Fibroblast of skin of scalp (primary cell): ENCODE measurements at regions not wholly inside any gene's neighbourhood (a gene's known extent, or its start where the extent isn't known, plus 50 kb on each side); places are given as distances from the start of the nearest gene placed in this dataset.
"Not testable (repeated sequence)": the region's sequence is repeated elsewhere in the genome, so short reads cannot be mapped to it uniquely, and the experiment has no call there.

Experiments used
- DNase-seq: peaks from one replicate; pipeline ENCODE4 v3.0.0-alpha.2; 2013

DNA sequence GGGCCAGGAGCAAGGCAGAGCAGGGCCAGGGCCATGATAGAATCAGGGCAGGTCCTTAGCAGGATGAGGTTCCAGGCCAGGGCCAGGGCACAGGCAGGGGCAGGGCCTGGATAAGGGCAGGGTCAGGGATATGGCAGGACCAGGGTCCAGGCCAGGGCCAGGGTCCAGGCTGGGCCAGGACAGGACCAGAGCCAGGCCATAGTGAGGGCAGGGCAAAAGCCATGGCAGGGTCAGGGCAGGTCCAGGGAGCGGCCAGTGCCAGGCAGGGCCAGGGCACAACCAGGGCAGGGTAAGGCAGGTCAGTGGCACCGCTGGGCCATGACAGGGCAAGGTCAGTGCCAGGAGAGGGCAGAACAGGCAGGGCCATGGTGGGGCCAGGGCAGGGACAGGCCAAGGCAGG, 152.2 kb downstream of the LIPI start:
- no peak for DNase-seq

DNA sequence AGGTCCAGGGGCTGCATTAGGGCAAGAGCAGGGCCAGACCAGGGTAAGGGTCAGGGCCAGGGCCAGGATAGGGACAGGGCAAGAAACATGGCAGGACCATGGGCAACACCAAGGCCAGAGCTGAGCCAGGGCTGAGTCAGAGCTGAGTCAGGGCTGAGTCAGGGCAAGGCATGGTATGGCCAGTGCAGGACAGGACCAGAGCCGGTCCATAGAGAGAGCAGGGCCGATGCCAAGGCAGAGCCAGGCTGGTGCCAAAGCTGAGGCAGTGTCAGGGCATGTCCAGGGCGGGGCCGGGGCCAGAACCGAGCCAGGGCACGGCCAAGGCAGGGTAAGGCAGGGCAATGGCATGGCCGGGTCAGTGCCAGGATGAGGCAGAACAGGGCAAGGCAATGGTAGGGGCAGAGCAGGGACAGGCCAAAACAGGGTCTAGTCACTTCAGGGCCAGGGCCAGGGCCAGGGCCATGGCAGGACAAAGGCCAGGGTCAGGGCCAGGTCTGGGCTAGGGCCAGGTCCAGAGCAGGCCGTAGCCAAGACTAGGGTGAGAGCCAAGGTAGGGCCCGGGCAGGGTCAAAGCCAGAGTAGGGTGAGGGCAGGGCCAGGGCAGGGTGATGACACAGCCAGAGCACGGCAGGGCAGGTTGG, 152.8 kb downstream of the LIPI start:
- not testable (repeated sequence) for DNase-seq

DNA sequence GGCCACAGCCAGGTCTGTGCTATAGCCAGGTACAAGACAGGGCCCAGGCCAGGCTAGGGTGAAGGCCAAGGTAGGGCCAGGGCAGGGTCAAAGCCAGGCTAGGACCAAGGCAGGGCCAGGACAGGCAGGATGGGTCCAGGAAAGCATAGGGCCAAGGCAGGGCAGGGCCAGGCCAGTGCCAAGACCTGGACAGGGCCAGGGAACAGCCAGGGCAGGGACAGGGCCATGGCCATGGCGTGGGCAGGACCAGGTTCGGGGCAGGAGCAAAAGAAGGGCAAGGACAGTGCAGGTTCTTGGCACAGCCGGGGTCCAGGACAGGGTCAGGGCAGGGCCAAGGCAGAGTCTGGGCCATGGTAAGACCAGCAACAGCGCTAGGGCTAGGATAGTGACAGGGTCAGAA, 153.4 kb downstream of the LIPI start:
- no peak for DNase-seq

DNA sequence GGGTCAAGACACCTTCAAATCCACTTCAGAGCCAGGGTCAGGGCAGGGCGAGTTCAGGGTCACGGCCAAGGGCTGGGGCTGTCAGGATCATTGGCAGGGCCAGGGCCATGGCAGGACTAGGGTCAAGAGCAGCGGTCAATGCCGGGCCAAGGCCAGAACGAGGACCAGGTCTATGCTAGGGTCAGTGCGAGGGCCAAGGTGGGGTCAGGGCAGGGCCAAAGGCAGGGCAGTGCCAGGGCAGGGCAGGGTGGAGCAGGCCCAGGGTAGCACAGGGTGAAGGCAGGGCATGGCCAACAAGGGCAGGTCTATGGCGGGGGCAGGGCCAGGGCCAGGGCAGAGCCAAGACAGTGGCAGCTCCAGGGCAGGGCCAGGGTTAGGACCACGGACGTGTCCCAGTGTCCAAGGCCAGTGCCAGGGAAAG, 154.0 kb downstream of the LIPI start:
- DNase-seq: no peak

DNA sequence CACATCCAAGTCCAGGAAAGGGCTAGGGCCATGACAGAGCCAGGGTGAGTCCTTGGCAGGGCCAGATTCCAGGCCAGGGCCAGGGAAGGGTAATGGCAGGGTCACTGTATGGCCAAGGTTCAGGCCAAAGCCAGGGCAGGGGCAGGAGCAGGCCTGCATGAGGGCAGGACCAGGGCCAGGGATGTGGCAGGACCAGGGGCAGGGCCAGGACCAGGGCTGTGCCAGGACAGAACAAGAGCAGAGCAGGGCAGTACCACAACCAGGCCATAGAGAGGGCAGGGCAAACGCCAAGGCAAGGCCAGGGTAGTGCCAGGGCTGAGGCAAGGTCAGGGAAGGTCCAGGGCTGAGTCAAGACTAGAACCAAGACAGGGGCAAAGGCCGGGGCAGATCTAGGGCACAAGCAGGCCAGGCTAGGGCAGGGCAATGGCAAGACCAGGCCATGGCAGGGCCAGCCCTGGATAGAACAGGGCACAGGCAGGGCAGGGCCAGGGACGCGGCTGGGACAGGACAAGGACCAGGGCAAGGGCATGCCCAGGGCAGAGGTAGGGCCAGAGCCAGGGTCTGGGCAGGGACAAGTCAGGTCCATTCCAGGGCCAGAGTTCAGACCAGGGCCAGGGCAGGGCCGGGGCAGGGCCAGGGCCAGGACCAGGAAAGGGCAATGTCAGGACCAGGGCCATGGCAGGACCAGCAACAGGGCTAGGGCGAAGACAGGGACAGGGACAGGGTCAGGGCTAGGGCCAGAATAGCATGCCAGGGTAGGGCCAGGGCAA, 154.8 kb downstream of the LIPI start:
- DNase-seq: not testable (repeated sequence)

DNA sequence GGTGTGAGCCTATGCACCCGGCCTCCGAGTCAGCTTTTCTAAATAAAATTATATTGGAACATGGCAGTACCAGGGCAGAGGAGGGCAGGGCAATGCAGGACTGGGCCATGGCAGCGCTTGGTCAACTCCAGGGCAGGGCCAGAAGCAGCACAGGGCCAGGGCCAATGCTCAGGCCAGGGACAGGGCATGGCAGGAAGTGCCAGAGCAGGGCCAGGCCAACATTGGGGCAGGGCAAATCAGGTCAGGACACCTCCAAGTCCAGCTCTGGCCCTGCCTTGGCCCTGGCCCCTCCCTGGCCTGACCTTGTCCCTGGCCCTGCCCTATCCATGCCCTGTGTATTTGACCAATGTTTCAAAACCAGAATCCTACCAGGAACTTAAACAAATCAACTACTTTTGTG, 156.1 kb downstream of the LIPI start:
- no peak for DNase-seq

DNA sequence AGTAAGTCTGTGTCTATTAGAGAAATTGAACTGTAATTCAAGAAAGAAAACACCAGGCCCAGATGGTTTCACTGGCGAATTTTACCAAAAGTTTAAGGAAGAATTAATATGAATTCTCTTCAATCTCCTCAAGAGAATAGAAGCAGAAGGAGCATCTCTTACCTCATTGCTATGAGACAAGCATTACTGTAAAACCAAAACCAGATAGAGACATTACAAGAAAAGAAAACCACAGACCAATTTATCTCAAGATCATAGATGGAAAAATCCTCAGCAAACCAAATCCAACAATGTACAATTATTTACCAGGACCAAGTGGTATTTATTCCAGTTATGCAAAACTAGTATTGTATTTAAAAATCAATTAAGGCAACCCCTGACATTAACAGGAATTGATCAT, 160.6 kb downstream of the LIPI start:
- DNase-seq: no peak

DNA sequence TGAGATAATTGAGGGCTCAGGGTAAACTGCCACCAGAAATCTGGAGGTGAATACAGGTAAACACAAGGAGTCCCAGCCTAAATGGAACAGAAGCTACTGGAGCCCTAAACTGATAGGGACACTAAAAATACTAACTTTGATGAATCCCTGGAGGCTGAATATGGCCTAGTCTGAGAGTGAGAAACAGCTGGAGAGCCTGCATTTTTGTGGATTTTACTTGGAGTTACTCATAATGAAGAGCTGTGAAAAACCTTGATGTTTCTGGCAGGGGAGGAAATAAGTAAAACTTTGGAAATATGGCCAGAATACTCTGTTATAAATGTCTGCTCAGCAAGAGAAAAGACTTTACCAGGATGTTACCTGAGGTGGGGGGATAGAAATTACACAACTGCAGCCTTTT, 164.4 kb downstream of the LIPI start:
- peak; percentile 15 for DNase-seq

DNA sequence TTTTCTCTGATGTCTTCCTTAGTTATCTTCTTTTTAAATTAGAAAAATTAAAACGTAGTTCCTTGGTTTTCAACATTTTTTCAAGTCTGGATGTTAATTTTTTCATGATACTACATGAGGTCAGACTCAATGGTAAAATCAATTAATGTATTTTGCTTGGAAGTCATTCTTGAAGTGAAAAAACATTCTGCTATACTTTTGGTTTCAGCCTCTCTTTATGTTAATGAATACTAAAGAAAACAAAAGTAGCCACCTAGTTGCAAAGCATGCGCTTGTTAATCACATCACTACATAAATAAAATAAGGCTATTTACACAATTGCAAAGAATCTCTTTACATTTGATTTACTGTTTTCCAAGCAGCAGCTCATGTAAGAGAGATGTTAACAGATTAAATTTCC, 170.4 kb downstream of the LIPI start:
- no peak for DNase-seq

DNA sequence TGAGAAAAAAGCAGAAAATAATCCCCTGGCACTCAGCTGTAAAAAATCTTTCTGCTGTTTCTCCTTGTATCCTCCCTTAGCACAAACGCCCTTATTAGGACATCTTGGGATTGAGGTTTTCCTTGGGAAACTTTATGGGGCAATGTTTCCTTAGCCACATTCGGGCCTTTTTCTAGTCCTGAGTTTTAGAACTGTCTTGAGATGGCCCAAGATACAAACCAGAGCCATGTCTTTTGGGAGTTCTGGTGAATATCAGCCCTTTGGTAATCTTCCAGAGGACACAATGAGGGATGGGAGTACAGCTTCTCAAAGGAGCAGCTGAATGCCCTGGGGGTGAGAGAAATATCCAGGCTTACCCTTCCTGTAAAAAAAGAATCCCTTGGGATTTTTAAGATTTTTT, 182.1 kb downstream of the LIPI start:
- DNase-seq: peak; percentile 46

DNA sequence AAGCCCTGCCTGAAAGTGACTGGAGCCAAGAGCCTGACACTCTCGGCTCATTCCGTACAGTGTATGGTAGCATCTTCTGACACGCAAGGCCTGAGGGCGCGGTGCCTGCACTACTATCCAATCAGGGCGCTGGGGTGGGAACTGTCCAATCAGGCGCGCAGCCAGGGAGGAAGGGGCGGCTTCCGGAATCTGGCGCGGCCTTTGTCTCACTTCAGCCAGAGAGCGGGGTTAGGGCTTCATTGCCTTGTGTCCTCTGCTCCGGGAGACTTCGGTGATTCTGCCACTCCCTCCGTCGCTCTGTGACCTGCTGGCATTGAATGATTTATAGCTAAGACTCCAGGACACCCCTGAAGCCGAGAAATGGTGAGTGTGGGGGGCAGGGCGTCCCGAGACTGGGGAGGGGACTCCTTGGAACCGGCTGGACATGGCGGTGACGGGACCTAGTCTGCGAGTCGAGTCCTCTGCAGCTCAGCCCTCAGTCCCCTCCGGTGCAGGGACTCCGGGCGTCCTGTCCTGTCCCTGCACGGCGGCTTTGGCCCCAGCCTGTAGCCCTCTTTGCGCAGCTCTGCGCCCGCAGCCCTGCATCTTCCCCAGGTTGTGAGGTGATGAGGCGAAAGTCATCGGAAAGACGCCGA, 183.4 kb downstream of the LIPI start:
- peak; percentile 95 for DNase-seq

DNA sequence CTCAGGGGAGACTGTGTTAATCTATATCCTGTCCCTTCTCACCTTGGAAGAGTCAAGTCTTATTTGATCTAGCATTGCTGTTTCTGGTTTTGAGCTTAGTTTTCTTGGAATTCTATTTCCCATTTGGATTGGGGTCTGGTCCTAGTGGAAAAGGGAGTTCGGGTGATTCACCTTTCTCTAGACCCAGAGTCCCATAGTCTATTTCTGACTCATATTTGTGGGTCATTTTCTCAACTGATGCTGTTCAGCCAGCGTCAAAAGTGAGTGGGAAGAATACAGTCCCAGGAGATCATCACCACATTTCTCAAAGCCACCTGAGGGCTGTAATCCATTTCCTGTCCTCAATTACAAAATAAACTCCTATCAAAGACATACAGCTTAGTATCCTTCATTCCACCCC, 190.6 kb downstream of the LIPI start:
- not testable (repeated sequence) for DNase-seq

DNA sequence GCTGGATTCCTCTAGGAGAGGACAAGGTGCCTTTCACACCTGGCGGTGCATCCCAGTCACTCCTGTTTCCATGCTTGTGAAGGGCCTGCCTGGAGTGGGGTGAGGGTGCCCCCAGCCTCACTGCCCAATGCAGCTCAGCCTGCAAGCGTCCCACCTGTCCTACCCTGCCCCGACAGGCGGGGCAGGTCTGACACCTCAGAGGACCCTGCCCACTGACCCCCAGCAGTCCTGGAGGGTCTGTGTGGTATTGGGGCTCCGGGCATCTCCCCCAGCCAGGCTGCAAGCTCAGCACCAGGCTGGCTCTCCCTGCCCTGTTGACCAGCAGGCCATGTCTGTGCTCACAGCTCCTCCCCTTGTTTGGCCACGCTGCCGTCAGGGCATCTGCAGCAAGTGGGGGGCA, 194.9 kb downstream of the LIPI start:
- not testable (repeated sequence) for DNase-seq

DNA sequence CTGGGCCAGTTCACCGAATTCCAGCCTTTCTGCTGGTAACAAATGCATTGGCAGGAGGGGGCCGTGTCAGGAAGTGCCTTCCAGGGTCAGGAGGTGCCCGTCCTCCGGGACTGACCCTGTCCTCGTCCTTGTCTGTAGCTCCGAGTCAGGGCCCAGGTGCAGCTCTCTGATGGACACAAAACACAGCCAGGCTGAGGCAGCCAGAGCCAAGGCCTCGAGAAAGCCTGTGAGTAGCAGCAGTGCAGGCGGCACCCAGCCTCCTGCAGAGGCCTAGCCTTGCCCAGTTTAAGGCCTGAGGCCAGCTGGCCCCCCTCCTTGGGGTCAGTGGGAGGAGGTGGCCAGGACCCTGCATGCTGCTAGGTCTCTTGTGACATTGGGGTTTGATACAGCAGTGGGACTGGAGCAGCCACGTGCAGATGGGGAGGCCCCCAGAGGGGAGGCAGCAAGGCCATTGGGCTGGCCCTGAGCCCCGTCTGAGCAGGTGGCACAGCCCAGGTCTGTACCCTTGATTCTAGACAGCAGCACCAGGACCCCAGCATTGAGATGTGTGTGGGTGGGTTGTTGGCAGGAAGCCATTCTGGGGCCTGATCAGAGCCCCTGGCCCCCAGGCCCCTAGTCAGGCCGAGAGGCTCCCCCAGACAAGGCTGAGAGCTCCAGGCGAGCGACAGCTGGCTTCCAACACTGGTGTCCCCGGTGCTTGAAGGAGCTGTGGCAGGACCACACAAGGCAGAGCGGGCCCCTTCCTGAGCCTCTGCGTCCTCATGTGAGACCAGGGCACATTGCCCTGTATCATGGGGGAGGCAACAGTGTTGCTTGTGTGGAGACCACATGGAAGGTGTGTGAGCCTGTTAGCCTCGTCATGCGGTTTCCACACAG, 196.9 kb downstream of the LIPI start:
- not testable (repeated sequence) for DNase-seq

DNA sequence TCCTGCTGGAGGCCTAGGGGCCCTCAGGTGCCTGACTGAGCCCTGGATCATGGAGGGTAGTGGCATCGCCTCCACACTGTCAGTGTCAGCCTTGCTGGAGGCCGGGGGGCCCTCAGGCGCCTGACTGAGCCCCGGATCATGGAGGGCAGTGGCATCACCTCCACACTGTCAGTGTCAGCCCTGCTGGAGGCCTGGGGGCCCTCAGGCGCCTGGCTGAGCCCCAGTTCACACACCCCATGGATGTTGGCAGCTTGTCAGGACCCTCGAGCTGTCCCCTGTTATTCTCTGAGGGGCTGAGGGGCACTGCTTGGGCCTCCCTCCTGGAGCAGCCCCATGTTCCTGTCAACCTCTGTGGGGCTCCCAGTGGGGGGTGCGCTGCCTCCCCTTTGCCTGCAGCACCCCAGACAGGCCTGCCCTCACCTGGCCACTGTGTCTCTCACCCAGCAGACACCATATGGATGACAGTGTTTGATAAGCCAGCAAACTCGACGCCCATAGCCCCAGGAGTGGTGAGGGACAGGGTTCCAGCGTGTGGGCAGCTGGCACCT, 197.6 kb downstream of the LIPI start:
- no peak for DNase-seq

DNA sequence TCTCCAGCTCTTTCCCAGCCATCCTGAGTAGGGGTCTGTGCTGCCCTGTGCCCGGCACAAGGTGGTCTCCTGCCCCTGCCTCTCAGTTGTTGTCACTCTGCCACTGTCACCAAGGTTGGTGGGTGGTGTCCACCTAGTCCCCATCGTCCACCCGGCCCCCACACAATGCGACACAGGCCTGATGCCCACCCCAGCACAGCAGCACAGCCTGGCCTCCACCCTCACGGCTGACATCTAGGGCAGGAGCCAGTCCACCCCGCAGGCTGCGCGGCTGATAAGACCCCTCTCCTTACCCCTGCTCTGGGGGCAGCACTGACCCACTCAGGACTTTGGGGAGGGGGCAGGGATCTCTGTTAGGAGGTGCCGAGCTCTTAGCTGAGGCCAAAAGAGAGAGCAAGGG, 198.3 kb downstream of the LIPI start:
- DNase-seq: no peak

DNA sequence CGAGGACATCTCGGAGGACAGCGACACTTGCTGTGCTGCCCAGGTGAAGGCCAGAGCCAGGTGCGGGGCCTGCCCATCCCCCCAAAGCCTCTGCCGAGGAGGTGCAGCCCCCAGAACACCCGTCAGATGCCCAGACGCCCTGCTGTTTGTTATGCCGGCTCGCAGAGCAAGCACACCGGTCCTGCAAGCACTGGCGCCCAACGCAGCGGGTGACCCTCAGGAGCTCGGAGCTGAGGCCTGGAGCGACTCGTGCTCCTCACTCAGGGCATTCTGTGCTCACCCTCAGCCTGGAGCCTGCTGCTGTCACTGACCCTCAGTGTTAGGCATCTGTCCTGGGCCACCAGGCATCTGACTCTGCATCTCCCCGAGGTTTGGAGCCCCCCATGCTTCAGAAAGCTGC, 199.0 kb downstream of the LIPI start:
- not testable (repeated sequence) for DNase-seq

DNA sequence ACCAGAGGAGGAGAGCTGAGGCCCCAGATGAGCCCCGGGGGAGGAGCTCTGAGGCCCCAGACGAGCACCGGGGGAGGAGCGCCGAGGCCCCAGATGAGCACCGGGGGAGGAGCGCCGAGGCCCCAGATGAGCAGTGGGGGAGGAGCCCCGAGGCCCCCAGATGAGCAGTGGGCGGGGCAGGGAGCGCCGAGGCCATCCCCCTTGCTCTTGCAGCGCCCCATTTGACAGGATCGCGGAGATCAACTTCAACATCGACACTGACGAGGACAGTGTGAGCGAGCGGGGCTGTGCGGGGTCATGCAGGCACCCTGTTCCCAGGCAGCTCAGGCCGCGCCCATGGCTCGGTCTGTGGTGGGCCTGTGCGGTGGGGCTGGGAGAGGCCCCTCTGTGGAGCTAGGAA, 199.6 kb downstream of the LIPI start:
- DNase-seq: not testable (repeated sequence)

DNA sequence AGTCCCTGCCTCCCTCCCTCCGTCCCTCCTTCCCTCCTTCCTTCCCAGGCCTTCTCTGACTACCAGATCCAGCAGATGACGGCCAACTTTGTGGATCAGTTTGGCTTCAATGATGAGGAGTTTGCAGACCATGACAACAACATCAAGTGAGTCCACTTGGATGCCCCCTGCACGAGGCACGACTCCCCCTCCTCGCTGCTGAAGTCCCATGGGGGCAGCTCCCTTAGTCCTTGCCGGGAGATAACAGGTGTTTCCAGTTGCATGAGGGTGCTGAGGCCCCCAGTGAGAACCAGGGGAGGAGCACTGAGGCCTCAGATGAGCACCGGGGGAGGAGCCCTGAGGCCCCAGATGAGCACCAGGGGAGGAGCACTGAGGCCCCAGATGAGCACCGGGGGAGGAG, 200.0 kb downstream of the LIPI start:
- DNase-seq: no peak

DNA sequence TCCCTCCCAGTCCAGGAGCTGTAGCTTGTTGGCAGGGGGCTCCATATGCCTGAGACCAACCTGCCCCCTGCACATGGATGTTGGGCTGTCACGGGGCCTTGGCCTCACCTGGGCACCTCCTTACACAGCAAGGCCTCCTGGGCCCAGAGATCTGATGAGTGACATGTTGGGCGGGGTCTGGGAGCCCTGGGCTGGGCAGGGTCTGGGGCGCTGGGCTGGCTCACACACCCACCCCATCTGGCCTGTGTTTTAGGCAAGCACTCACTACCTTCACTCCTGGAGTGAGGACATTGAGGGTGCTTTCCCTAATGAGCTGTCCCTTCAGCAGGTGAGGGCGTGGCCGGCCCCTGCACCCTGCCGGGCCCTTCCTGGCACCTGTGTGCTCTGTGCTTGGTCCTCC, 200.8 kb downstream of the LIPI start:
- not testable (repeated sequence) for DNase-seq

DNA sequence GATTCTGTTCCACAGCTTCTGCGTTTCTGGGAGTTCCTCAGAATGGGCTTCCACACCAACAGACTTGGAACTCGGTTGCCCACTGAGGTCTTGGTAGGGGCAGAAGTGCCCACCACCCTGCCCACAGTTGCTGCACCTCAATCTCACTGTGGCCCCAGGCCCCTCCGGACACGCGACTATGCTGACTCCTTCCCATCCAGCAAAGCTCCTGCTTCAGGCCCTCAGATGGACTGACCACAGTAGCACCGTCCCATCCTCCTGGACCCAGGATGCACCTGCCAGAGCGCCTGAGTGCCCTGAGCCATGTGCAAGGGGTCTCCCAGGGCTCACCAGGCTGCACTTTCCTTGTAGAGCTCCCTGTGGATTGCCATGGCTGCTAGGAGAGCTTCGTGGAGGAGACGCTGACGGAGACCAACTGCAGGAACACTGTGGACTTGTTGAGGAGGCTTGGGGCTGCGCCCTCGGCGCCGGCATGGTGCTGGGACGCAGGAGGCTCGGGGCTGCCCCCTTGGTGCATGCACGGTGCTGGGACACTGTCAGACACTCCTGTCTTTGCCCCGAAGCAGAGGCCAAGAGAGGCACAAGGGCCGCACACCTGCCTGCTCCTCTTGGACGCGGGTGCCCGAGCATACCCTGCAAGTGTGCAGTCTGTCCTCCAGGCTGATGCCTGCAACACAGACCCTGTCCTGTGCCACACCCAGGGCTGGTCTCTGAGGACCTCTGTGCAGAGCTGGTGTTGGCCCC, 201.3 kb downstream of the LIPI start:
- not testable (repeated sequence) for DNase-seq

DNA sequence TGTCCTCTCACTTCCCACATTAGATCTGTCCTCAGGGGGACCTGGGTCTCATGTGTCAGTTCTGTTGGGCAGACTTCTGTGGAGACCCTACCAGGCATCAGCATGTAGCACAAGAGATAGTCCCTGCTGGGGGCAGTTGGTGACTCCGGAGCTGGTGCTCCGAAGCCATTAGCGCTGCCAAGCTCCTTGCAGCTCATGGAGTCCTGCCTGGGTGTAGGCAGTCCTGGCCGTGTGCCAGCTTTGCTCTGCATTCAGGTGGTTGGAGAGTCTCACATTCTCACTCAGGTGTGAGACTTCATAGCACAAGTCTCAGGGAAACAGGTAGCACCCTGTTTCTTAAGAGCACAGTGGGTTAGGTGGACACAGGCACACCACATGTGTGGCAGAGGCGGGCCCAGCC, 202.3 kb downstream of the LIPI start:
- not testable (repeated sequence) for DNase-seq
